HG03025 (cell line): ENCODE measurements at regions not wholly inside any gene's neighbourhood (a gene's known extent, or its start where the extent isn't known, plus 50 kb on each side); places are given as distances from the start of the nearest gene placed in this dataset.
A peak's percentile ranks its signal among the peaks of the same experiment; 100 is the strongest.
"Not testable (repeated sequence)": the region's sequence is repeated elsewhere in the genome, so short reads cannot be mapped to it uniquely, and the experiment has no call there.

ENCODE experiments used
- ATAC-seq: cut with Tn5 transposase; IDR thresholded peaks from one replicate; pipeline ENCODE4 v1.9.1; 2021; ENCODE audit warnings: mild to moderate bottlenecking, moderate library complexity; ENCODE audit not compliant: unreplicated experiment, low FRiP score

DNA sequence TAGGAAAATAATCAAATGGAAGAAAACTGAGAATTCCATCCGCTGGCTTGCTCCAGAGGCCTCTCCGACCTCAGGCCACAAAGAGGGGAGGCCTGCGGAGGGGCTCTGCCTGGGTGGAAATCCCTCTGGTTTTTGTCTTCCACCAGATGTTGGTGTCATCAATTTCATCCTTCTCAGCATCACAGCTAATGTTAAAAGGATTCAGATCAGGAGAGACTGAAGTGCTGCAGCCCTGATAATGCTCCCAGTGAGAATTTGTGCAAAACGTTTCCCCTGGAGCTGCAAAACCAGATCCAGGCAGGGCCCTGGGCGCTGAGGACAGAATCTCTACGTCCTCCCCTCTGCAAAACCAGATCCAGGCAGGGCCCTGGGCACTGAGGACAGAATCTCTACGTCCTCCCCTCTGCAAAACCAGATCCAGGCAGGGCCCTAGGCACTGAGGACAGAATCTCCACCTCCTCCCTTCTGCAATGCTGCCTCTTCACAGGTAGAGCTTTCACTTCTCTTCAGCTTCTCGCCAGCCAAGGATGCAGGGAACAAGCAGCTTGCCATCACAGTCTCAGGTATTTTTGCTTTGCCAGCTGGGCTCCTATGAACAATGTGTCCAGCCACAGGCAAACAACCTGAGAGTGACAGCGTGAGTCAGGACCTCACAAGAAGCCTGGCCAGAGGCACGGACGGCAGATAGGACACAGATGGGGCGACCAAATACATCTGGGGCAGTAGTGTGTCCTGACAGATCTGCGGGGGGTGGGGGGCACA, 81.2 kb downstream of the TMEM18 start:
- no peak for ATAC-seq

- no peak for ATAC-seq
Observed at GRCh38 chr2:595141-595815, 81.9 kb downstream of the TMEM18 start.

GRCh38 chr2:594297-594949, 82.8 kb downstream of the TMEM18 start:
- no peak for ATAC-seq

- ATAC-seq, result no peak
Observed at GRCh38 chr2:593356-594026, 83.7 kb downstream of the TMEM18 start.

DNA sequence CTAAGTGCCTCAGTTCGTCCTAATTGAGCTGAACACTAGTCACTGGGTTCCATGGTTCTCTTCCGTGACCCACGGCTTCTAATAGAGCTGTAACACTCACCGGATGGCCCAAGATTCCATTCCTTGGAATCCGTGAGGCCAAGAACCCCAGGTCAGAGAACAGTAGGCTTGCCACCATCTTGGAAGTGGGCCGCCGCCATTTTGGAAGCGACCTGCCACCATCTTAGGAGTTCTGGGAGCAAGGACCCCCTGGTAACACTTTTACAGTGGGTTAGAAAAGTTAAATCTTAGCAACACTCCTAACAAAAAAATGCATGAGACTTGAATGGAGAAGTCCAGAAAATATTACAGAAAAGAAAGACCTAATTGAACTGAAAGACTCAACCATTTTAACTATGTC, 84.5 kb downstream of the TMEM18 start:
- no peak for ATAC-seq

DNA sequence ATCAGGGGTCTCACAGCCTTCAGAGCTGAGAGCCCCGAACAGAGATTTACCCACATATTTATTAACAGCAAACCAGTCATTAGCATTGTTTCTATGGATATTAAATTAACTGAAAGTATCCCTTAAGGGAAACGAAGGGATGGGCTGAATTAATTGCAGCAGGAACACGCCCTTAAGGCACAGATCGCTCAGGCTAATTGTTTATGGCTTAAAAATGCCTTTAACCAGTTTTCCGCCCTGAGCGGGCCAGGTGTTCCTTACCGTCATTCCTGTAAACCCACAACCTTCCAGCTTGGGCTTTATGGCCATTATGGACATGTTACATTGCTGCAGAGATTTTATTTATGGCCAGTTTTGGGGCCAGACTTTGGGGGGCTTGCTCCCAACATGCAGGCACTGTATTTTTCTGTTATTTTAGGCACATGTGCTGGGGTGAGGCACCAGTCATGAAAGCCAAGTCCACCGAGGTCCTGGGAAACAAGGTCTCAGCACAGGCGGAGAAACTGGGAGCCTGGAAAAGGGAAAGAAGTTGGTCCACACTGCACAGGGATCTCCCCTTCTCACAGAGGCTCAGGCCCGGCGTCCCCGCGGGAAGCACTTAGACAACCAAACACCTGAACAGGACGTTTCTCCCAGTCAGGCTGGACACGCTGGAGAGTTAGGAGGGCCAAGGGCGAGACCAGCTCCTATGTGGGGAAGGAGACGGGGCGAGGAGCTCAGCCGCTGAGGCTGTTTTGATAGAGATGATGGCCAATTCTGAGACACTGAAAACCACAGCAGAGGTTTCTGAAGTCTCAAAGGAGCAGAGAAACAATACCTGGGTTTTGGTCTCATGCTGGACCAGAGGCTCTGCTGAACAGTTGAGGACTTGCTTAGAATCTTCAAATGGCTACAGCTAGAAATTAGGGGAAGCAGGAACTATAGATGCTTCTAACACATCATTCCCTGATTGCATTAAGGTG, 86.7 kb downstream of the TMEM18 start:
- ATAC-seq, result no peak

DNA sequence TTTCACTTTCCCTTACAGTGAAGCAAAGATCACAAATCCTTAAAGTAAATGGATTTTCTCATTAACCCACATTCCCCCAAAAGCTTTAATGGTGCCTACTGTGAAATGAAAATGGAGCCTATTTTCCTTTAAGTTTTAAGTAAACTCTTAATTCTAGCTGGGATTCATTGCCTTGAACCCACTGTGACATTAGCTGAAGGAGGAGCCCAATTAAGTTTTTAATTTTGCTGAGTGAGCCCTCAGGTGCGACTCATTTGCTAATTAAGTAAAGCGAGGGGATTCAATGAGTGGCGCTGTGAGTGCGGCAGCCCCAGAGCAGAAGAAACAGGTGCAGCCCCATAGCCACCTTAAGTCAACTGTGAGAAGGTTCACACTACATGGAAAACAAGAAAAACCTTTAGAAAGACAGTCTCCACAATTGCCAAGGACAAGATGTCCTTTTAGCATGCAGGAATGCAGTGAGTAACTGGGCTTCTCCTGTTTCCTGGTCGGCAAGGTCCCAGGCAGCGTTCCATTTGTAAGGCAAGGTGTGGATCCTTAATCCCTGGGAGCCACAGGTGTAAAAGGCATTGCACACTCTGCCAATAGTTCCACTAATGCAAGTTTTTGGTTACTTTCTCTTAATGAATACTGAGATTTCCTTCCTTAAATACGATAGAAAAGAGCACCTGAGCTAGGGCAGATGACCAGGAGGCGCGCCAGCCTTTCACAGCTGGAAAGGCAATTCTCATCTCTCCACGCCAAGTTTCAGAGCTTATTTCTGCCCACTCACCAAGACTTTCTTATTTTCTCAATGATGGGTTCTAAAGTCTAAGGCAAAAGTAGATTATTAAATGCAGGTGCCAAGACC, 87.7 kb downstream of the TMEM18 start:
- no peak for ATAC-seq

DNA sequence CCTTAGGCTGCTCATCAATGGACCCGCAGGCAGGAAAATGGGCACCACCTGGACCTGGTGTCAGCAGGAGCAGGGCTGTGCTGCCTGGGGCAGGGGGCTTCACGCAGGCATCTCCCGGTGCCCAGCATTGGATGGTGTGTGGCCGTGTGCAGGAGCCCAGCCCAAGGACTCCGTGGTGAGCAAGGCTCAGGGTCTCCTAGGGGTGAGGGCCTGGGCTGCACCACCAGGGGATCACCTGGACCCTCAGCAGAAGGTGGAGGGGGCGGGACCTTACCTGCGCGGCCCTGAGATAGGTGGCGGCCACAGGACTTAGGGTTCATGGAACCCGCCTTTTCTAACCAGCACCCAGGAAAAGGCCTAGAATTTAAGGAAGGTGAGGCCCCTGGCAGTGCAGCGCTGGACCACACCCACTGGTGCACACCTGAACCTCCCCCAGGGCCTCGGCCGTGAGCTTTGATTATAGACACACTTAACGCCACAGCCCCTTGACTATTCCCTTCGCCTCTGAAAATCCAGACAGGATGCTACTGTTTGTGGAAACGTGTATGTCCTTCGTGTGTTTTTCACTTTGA, 89.0 kb downstream of the TMEM18 start:
- no peak for ATAC-seq

GRCh38 chr2:587087-587960, 89.9 kb downstream of the TMEM18 start:
- ATAC-seq, result no peak

DNA sequence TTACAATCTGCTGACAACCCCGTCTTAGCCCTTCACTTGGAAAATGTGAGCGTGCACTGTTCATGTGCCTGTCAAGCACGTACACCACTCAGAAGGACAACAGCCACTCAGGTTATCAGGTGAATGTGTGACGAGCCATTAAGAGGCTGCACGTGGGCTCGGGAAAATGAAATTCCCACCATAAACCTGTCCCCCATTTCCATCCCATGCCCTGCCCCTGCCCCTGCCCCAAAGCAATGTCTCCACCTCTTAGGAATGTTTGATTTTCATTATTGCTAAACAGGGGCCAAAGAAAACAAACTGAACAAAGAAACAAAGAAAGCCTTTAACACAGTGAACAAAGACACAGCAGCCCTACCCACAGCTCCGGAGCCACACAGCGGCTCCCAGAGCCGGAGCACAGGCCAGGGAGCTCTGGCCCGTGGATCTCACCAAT, 90.5 kb downstream of the TMEM18 start:
- ATAC-seq, result no peak

DNA sequence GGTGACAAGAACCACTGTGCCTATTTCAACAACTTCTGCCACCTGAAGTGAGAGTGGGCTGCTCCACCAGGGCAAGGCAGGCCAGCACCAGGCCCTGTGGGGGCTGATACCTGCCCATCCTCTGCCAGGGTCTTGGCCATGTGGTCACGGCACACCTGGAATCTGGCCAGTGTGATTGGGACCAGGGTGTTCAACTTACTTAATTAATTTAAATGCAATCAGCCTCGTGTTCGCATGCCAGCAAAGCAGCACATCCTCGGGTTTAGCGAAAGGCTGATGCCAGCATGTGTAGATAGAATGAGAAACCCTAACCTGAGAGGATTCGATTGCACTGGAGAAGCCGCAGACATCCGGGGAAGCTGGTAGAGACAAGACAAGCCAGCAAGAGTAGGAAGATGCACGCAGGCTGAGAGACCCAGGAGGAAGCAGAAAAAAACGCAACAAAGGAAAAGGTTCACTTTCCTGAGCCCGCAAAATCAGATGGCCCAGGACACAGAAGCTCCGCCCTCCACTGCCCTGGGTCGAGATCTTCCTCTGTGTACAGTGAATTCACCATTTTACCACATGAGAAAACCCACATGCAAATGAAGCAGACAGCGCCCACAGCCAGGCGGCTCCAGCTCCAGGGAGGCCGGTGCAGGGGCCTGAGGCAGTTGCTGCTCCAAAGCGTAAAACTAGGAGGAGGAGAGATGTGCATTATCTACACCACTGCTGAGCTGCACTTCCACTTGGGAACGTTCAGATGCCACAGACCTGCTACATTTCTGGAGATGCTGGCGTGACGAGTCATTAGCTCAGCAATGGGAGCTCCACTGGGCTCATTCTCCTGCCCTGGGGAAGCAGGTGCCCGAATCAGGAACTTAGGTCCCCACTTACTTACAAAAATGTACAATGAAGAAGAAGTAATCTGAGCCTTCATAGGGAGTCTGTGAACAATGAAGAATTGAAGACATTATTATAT, 92.1 kb downstream of the TMEM18 start:
- peak; percentile 59 for ATAC-seq

DNA sequence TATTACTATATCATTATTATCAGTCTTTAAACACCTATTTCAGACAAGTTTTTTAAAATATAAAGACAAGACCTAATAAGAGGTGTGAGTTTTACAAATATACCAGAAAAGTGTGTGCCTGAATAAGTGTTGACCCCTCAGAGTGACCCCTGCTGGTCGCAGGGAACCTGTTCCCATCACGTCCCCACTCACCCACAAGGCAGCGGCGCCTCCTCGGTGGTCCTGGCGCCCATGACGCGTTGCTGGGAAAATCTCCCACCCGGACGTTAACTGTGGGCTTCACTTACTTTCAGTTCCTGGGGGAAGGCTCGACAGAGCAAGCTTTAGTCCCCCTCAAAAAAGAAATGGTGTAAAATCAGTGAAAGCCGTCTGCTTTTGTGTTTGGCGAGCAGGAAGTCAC, 93.5 kb downstream of the TMEM18 start:
- ATAC-seq, result no peak

DNA sequence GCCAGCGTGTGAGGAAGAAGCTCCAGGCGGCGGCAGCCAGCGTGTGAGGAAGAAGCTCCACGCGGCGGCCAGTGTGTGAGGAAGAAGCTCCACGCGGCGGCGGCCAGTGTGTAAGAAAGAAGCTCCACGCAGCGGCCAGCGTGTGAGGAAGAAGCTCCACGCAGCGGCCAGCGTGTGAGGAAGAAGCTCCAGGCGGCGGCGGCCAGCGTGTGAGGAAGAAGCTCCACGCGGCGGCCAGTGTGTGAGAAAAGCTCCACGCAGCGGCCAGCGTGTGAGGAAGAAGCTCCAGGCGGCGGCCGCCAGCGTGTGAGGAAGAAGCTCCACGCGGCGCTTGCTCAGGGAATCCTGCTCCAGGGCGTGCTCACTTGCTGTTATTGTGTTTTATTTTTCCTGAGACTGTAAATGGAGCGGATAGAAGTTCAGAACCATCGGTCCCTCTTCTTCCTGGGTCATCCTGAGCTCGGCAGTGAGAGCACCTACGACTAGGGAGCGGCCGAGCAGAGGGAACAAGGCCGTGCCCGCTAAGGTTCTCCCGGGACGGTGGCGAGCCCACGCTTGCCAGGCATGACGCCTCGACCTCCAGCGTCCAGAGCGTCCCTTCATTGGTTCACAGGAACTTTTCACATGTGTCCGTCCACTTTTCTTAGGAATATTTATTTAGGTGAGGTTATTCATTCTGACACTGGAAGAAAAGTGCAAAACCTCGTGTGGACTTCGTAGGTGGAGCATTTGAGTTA, 94.2 kb downstream of the TMEM18 start:
- ATAC-seq, result no peak

GRCh38 chr2:582289-582688, 94.9 kb downstream of the TMEM18 start:
- ATAC-seq, result not testable (repeated sequence)

GRCh38 chr2:579961-580360, 97.2 kb downstream of the TMEM18 start:
- ATAC-seq, result no peak

DNA sequence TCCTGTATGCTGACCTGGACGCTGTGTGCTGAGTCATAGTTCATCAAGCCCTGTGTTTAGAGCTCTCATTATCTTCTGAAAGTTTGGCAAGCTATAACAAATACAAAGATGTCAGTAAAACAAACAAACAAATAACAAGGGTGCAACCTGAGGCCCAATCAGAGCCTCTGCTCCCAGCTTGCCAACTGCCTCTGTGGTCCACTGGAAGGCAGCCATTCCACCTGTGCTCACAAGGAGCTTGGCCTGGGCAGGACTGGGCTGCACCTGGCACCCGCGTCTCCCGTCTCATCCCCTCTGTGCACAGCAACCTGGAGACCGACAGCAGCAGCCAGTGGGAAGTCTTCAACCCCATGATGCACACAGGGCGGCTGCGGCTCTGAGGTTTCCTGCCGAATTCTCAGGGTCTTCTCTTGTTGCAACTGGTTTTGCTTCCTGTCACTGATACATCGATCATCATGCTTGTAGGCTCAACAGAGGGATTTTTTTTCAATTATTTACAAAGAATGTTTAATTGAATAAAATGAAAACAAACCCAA, 97.8 kb downstream of the TMEM18 start:
- ATAC-seq, result no peak
